HCT116 (cell line): ENCODE measurements at regions not wholly inside any gene's neighbourhood (a gene's known extent, or its start where the extent isn't known, plus 50 kb on each side); places are given as distances from the start of the nearest gene placed in this dataset.

Experiments used
- ATAC-seq: fragments of 200-7000 bp; cut with Tn5 transposase; 2 replicates; pipeline ENCODE4 v1.9.1; 2020; ENCODE audit warnings: mild to moderate bottlenecking, moderate library complexity
- BruUV-seq: library from RNA; stranded (reverse); fragments of 400-500 nt; replicated peaks from 2 replicates; lab custom pipeline; 2021; lab: Mats Ljungman, UMichigan
- CTCF ChIA-PET: fragments of 300-600 bp; sonication (Branson Sonifier 250); formaldehyde crosslinking; loops from one replicate; lab custom pipeline; 2021; ENCODE audit warnings: antibody characterized with exemption; lab: Charles Lee
- POLR2A ChIA-PET: fragments of 300-600, 350-600 bp; sonication (Branson Sonifier 250); formaldehyde crosslinking; loops from one replicate; lab custom pipeline; 2021; ENCODE audit warnings: antibody characterized with exemption; lab: Charles Lee
- RAD21 ChIA-PET, 2 experiments: fragments of 300-600 bp; sonication (Branson Sonifier 250); formaldehyde crosslinking; loops; one replicate each; lab custom pipeline; 2023; ENCODE audit warnings: low total read pairs in 2 of 2; ENCODE audit not compliant: uncharacterized antibody in 2 of 2, unreplicated experiment in 2 of 2, low non-redundant PET in 1 of 2; lab: Charles Lee
- DNase-seq: peaks from one replicate; pipeline ENCODE4 v3.0.0-alpha.2; 2010; ENCODE audit warnings: low read depth, low spot score
- H2AFZ ChIP-seq: fragments of 200-600 bp; shearing (Covaris generic), sonication (generic); 2 replicates; pipeline ENCODE4 v1.6.1; 2017; ENCODE audit warnings: low read depth, mixed run types, mixed read lengths, antibody characterized with exemption, low read length; ENCODE audit not compliant: poor library complexity, severe bottlenecking
- H3K27ac ChIP-seq: 2 replicates; pipeline ENCODE4 v1.5.1; 2012; ENCODE audit warnings: low read depth, low read length
- H3K27me3 ChIP-seq: fragments of 200-600 bp; sonication (generic); 2 replicates; pipeline ENCODE4 v1.6.1; 2016; ENCODE audit warnings: mixed run types, low read length, mixed read lengths; ENCODE audit not compliant: insufficient read depth
- H3K36me3 ChIP-seq, 2 experiments: fragments of 200-500 bp in 1 of 2; fragments of 200-600 bp in 1 of 2; sonication (Bioruptor generic) in 1 of 2; sonication (generic) in 1 of 2; 2 replicates each; pipeline versions ENCODE4 v1.5.1 to v1.6.1; 2014 to 2016; ENCODE audit warnings: low read length in 2 of 2, inconsistent platforms in 1 of 2, mixed read lengths in 1 of 2, mixed run types in 1 of 2; ENCODE audit not compliant: insufficient read depth in 2 of 2, control insufficient read depth in 1 of 2
- H3K4me1 ChIP-seq, 2 experiments: fragments of 200-600 bp in 1 of 2; sonication (generic) in 1 of 2; 2 replicates each; pipeline versions ENCODE4 v1.5.1 to v1.6.1; 2012 to 2017; ENCODE audit warnings: low read length in 2 of 2, inconsistent platforms in 1 of 2, mild to moderate bottlenecking in 1 of 2, mixed read lengths in 1 of 2, mixed run types in 1 of 2, moderate library complexity in 1 of 2; ENCODE audit not compliant: insufficient read depth in 2 of 2, control insufficient read depth in 1 of 2
- H3K4me2 ChIP-seq: fragments of 200-600 bp; sonication (generic); 2 replicates; pipeline ENCODE4 v1.6.1; 2017; ENCODE audit warnings: mixed run types, low read length, mixed read lengths
- H3K4me3 ChIP-seq, 2 experiments: fragments of 200-600 bp in 1 of 2; sonication (generic) in 1 of 2; replicated peaks in 1 of 2; 2 replicates each; pipeline ENCODE4 v1.5.1; 2011 to 2016; ENCODE audit warnings: low read length in 2 of 2, control low read depth in 1 of 2, low read depth in 1 of 2, mild to moderate bottlenecking in 1 of 2, mixed read lengths in 1 of 2, mixed run types in 1 of 2
- H3K79me2 ChIP-seq: fragments of 200-600 bp; sonication (generic); 2 replicates; pipeline ENCODE4 v1.6.1; 2017; ENCODE audit warnings: mild to moderate bottlenecking, mixed run types, low read length, moderate library complexity, mixed read lengths; ENCODE audit not compliant: insufficient read depth
- H3K9ac ChIP-seq: fragments of 200-600 bp; sonication (generic); 2 replicates; pipeline ENCODE4 v1.6.1; 2016; ENCODE audit warnings: low read length, mixed read lengths
- H3K9me2 ChIP-seq: fragments of 200-600 bp; sonication (generic), shearing (Covaris generic); 2 replicates; pipeline ENCODE4 v1.6.1; 2017; ENCODE audit warnings: mixed run types, mild to moderate bottlenecking, moderate library complexity; ENCODE audit not compliant: insufficient read depth
- H3K9me3 ChIP-seq, 2 experiments: fragments of 200-500 bp in 1 of 2; fragments of 200-600 bp in 1 of 2; sonication (Bioruptor generic) in 1 of 2; sonication (generic) in 1 of 2; 2 replicates each; pipeline ENCODE4 v1.6.1; 2014 to 2017; ENCODE audit warnings: low read length in 2 of 2, mixed read lengths in 2 of 2, inconsistent platforms in 1 of 2, low read depth in 1 of 2, mild to moderate bottlenecking in 1 of 2, mixed run types in 1 of 2, moderate library complexity in 1 of 2; ENCODE audit not compliant: control insufficient read depth in 1 of 2, insufficient read depth in 1 of 2
- H4K20me1 ChIP-seq: fragments of 200-600 bp; sonication (generic), shearing (Covaris generic); 2 replicates; pipeline ENCODE4 v1.6.1; 2017; ENCODE audit warnings: mixed run types, mild to moderate bottlenecking, moderate library complexity; ENCODE audit not compliant: insufficient read depth
- ATF3 ChIP-seq: IDR thresholded peaks from 2 replicates; pipeline ENCODE4 v1.6.1; 2012
- CBX3 ChIP-seq: IDR thresholded peaks from 2 replicates; pipeline ENCODE4 v1.6.1; 2012; ENCODE audit warnings: low read depth
- CTCF ChIP-seq, 3 experiments: fragments of 200-600 bp in 1 of 3; sonication (generic) in 1 of 3; IDR thresholded peaks in 2 of 3; conservative IDR thresholded peaks in 1 of 3; 2 replicates each; pipeline ENCODE4 v1.5.1; 2012 to 2017; ENCODE audit warnings: low read depth in 2 of 3, low read length in 2 of 3, antibody characterized with exemption in 1 of 3, borderline replicate concordance in 1 of 3, control low read depth in 1 of 3, mild to moderate bottlenecking in 1 of 3, mixed read lengths in 1 of 3, mixed run types in 1 of 3, moderate library complexity in 1 of 3; ENCODE audit not compliant: insufficient read depth in 1 of 3
- EGR1 ChIP-seq: IDR thresholded peaks from 2 replicates; pipeline ENCODE4 v1.6.1; 2012; ENCODE audit warnings: low read depth
- ELF1 ChIP-seq: IDR thresholded peaks from 2 replicates; pipeline ENCODE4 v1.6.1; 2012; ENCODE audit warnings: low read depth, borderline replicate concordance
- EZH2phosphoT487 ChIP-seq: fragments of 200-600 bp; IDR thresholded peaks from 2 replicates; pipeline ENCODE4 v1.6.1; 2018; ENCODE audit warnings: antibody characterized with exemption, borderline replicate concordance
- FOSL1 ChIP-seq: IDR thresholded peaks from 2 replicates; pipeline ENCODE4 v1.6.1; 2012; ENCODE audit warnings: low read depth
- JUND ChIP-seq: IDR thresholded peaks from 2 replicates; pipeline ENCODE4 v1.6.1; 2012
- POLR2A ChIP-seq: IDR thresholded peaks from 2 replicates; pipeline ENCODE4 v1.7.0; 2011; ENCODE audit warnings: borderline replicate concordance; ENCODE audit not compliant: insufficient read depth, insufficient read length; ENCODE audit errors: extremely low read depth
- POLR2AphosphoS5 ChIP-seq: IDR thresholded peaks from 2 replicates; pipeline ENCODE4 v1.6.1; 2011; ENCODE audit warnings: mild to moderate bottlenecking, low read depth, low read length, moderate library complexity
- RAD21 ChIP-seq: IDR thresholded peaks from 2 replicates; pipeline ENCODE4 v1.6.1; 2012; ENCODE audit warnings: low read depth, mild to moderate bottlenecking
- REST ChIP-seq: IDR thresholded peaks from 2 replicates; pipeline ENCODE4 v1.6.1; 2012; ENCODE audit warnings: low read depth
- YY1 ChIP-seq: IDR thresholded peaks from 2 replicates; pipeline ENCODE4 v1.6.1; 2011; ENCODE audit warnings: low read length, low read depth, moderate library complexity, mild to moderate bottlenecking; ENCODE audit not compliant: insufficient replicate concordance; ENCODE audit errors: extremely low read depth
- ZFX ChIP-seq: fragments of 450-650 bp; IDR thresholded peaks from 2 replicates; pipeline ENCODE4 v1.6.1; 2017
- ZNF274 ChIP-seq: fragments of 200-500 bp; sonication (Bioruptor generic); IDR thresholded peaks from 2 replicates; pipeline ENCODE4 v1.6.1; 2014; ENCODE audit warnings: mild to moderate bottlenecking, low read depth, low read length, inconsistent platforms
- intact Hi-C: fragments of 100-400 bp; cut with micrococcal nuclease; formaldehyde crosslinking; loops from 2 replicates; pipeline ENCODE4 v1.10.0; 2022

DNA sequence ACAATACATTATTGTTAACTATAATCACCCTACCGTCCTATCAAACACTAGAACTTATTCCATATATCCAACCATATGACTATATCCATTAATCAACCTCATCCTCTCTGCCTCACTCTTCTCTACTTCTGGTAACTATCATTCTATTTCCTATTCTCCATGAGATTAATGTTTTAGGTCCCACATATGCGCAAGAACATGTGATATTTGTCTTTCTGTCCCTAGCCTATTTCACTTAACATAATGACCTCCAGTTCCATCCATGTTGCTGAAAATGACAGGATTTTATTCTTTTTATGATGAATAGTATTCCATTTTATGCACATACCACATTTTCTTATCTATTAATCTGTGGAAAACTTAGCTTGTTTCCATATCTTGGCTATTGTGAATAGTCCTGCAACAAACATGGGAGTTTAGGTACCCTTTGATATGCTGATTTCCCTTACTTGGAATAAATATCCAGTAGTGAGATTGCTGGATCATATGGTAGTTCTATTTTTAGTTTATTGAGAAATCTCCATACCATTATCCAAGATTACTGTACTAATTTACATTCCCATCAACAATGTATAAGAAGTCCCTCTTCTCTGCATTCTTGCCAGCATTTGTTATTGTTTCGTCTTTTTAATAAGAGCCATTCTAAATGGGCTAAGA is 289.4 kb upstream of the GJE1 start:
- intact Hi-C loops, result no loop called here
- ChIA-PET CTCF (no interaction called here), POLR2A (no interaction called here)
- Histone ChIP-seq H3K9me3 (no peaks in the 10 kb centered on the region), H3K36me3 (no peaks in the 10 kb centered on the region), H3K79me2 (no peaks in the 10 kb centered on the region), H3K4me1 (no peaks in the 10 kb centered on the region), H3K4me3 (no peak overlapping the region), H3K4me2 (no peak overlapping the region), H3K27ac (no peak overlapping the region), H2AFZ (no peak overlapping the region), H3K9ac (no peak overlapping the region), H3K27me3 (no peaks in the 10 kb centered on the region), H3K9me2 (no peaks in the 10 kb centered on the region; the same call in 1 of the 2 replicates), H4K20me1 (no peaks in the 10 kb centered on the region)
- DNase-seq (no peak), ATAC-seq (no peak)
- TF ChIP-seq JUND, result no peak
- TF ChIP-seq, all 23 proteins: peak for 0
- RAD21 ChIA-PET, result no interaction called here
- no TSS peak for BruUV-seq

- Histone ChIP-seq H3K4me3 (no peak overlapping the region), H2AFZ (no peak overlapping the region), H3K27me3 (no peaks in the 10 kb centered on the region), H3K27ac (no peak overlapping the region), H3K9ac (no peak overlapping the region), H3K9me2 (no peaks in the 10 kb centered on the region; the same call in 1 of the 2 replicates), H3K4me1 (no peaks in the 10 kb centered on the region), H3K79me2 (no peaks in the 10 kb centered on the region), H4K20me1 (no peaks in the 10 kb centered on the region), H3K4me2 (no peak overlapping the region), H3K9me3 (no peaks in the 10 kb centered on the region), H3K36me3 (no peaks in the 10 kb centered on the region)
- ATAC-seq (no peak), DNase-seq (no peak)
- POLR2A ChIA-PET, result no interaction called here
- intact Hi-C loops, result no loop called here
- RAD21 ChIA-PET, result no interaction called here
- CTCF ChIA-PET, result no interaction called here
- BruUV-seq, result no TSS peak
- TF ChIP-seq EGR1 (no peak), FOSL1 (no peak), POLR2A (no peak), YY1 (no peak), REST (no peak), ELF1 (no peak), ZFX (no peak), RAD21 (no peak), ZNF274 (no peak), POLR2AphosphoS5 (no peak), ATF3 (no peak), CBX3 (no peak), EZH2phosphoT487 (no peak), CTCF (IDR thresholded peaks at IDR 0.05 in 2 of 3, conservative IDR thresholded peaks at IDR 0.05 in 1 of 3; ENCODE audit: borderline replicate concordance in 1 of 3, insufficient read depth in 1 of 3, low read depth in 2 of 3, low read length in 2 of 3) (no peak)
These were observed 299.6 kb upstream of the GJE1 start for GRCh38 chr6:141833001-141833655.
